AG04449 (cell line): ENCODE measurements at regions not wholly inside any gene's neighbourhood (a gene's known extent, or its start where the extent isn't known, plus 50 kb on each side); places are given as distances from the start of the nearest gene placed in this dataset.

Experiments
- CTCF ChIA-PET: fragments of 350-600 bp; formaldehyde crosslinking; extraction: SDS; loops from one replicate; lab custom pipeline; 2021; ENCODE audit warnings: antibody characterized with exemption; lab: Yijun Ruan, JAX
- POLR2A ChIA-PET: fragments of 400-600, 350-600 bp; formaldehyde crosslinking; extraction: SDS; loops from one replicate; lab custom pipeline; 2020; ENCODE audit warnings: antibody characterized with exemption, inconsistent platforms; lab: Yijun Ruan, JAX
- DNase-seq: peaks from one replicate; pipeline ENCODE4 v3.0.0-alpha.2; 2010; ENCODE audit warnings: low read depth, low spot score
- H3K4me3 ChIP-seq: 2 replicates; pipeline ENCODE4 v1.5.1; 2011; ENCODE audit warnings: low read depth, mild to moderate bottlenecking, control low read depth, low read length
- CTCF ChIP-seq: IDR thresholded peaks from one replicate; pipeline ENCODE4 v1.5.1; 2011; ENCODE audit warnings: mild to moderate bottlenecking, moderate library complexity, low read length, control low read depth, inconsistent platforms; ENCODE audit not compliant: insufficient read depth; ENCODE audit errors: missing control alignments

DNA sequence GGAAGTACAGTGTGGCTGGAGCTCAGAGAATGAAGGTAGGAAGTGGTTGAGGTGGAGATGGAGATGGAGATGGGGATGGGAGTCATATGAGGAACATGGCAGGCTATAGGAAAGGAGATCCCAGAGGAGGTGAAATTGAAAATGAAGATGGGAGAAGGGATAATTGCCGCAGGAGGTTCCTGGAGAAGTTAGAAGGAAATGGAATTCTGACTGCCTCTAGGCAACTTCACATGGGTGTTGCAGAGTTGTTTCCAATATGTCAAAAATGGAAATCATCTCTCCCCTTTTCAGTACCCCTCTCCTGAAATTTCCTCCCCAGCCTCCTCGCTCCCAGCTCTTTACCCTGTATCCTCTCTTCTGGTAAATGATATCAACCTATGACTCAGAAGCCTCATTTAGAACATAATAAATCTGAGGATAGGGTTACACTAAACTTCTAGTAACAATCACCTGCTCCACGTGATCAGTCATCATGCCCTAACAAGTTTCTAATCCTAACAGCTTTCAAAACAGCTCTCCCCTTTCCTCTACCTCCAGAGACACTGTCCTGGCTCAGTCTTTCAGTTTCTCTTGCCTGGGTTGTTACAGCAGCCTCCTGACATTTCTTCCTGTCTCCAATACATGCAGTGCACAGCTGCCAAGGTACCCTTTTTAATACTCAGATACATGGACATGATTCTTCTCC is 201.9 kb upstream of the RBMS1 start:
- TF ChIP-seq CTCF = no peak

GRCh38 chr2:160696087-160696452 is 202.5 kb upstream of the RBMS1 start:
- no peak overlapping the region for H3K4me3 ChIP-seq
- TF ChIP-seq CTCF = no peak
- ChIA-PET POLR2A (no interaction called here), CTCF (interaction anchor here (1.5 kb wide), 1 partner anchor 14 kb away, joined by 5 read pairs; no protein-coding TSS in a partner anchor)
- DNase-seq = no peak

More for the DNA sequence above, 201.9 kb upstream of the RBMS1 start:
- POLR2A ChIA-PET = no interaction called here
- no peak for DNase-seq
- CTCF ChIA-PET = interaction anchor here (1.5 kb wide), 1 partner anchor 13 kb away, joined by 5 read pairs; no protein-coding TSS in a partner anchor
- H3K4me3 ChIP-seq = no peak overlapping the region

- H3K4me3 ChIP-seq = no peak overlapping the region
- CTCF ChIA-PET = no interaction called here
- no peak for DNase-seq
- POLR2A ChIA-PET = no interaction called here
- no peak for TF ChIP-seq CTCF
Observed at GRCh38 chr2:160697817-160698216, 204.2 kb upstream of the RBMS1 start.

GRCh38 chr2:160700021-160700814 is 206.6 kb upstream of the RBMS1 start:
- CTCF ChIA-PET = interaction anchor here (1.4 to 1.7 kb wide), 3 partner anchors 20 to 430 kb away, joined by 3 to 5 read pairs (median 4); no protein-coding TSS in a partner anchor
- H3K4me3 ChIP-seq = no peak overlapping the region
- no peak for DNase-seq
- POLR2A ChIA-PET = interaction anchor here (0.6 to 1.0 kb wide), 3 partner anchors 67 to 603 kb away, joined by 3 read pairs; no protein-coding TSS in a partner anchor
- no peak for TF ChIP-seq CTCF

DNA sequence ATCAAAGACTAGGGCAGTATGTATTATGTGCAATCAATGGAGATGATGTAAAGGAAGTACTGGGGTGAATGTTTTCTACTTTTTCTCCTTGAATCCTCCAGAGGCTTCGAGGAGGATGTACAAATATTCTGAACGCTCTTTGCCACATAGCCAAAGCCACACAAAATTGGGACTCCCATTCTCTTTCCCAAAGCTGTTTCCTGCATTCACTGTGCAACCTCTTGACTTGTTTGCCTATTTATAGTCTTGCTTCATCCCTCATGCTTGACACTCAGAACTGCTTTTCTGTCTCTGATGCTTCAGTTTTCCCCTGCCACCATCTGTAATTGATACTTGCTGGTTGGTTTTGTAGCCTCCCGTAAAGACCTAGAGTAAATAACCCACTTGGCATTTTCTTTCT is 208.2 kb upstream of the RBMS1 start:
- ChIA-PET CTCF (interaction anchor here (1.0 kb wide), 1 partner anchor 9 kb away, joined by 3 read pairs; no protein-coding TSS in a partner anchor), POLR2A (no interaction called here)
- TF ChIP-seq CTCF = no peak
- H3K4me3 ChIP-seq = no peak overlapping the region
- no peak for DNase-seq

DNA sequence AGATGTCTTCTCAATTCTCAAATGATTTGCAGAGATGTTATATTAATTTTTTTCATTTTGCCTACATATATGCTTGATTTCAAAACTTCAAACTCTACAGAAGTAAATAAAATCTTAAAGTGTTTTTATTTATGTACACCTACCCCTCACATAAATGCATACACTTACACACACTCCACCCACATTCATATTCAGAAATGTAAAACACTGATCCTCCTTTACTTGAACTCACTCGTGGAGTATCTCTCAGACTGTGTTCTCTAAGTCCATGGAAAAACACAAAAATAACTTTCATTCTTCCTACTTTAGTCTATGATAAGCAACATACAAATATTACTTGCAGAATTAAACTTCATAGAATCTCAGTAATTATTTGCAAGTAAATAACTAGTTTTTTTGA is 209.1 kb upstream of the RBMS1 start:
- ChIA-PET POLR2A (no interaction called here), CTCF (interaction anchor here (1.0 kb wide), 1 partner anchor 8 kb away, joined by 3 read pairs; no protein-coding TSS in a partner anchor)
- no peak for TF ChIP-seq CTCF
- no peak overlapping the region for H3K4me3 ChIP-seq
- DNase-seq = no peak
